Muscle of back (tissue), 3 donors: ENCODE measurements at regions not wholly inside any gene's neighbourhood (a gene's known extent, or its start where the extent isn't known, plus 50 kb on each side); places are given as distances from the start of the nearest gene placed in this dataset.
"Not testable (repeated sequence)": the region's sequence is repeated elsewhere in the genome, so short reads cannot be mapped to it uniquely, and the experiment has no call there.

Source experiments
- DNase-seq, 3 donors: peaks; one replicate each; pipeline versions ENCODE4 v3.0.0 to v3.0.0-alpha.2; 2013

- no peak for DNase-seq
Observed at GRCh38 chr7:145464287-145464686, 628.4 kb upstream of the TPK1 start.

- no peak for DNase-seq
Observed at GRCh38 chr7:145462463-145462862, 626.6 kb upstream of the TPK1 start.

DNA sequence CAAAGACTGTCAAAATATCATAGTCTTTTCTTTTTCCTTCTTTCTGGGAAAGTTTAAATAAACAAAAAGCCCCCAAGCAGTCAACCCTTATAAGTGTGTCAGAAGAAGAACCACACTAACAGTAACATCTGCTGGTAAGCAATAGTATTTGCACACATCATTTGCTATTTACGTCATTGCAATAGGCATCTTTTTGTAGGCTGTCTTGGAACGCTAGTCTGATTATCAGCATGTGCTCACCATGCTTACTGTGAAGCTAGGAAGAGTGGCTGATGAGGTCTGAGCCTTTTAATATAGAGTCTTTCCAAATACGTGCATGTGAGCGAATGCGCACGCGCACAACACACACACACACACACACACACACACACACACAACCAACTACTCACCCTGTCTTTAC, 599.0 kb upstream of the TPK1 start:
- peak in 1 of 3 donors; percentile 5 for DNase-seq

- DNase-seq: no peak
Observed at GRCh38 chr7:145431834-145432233, 596.0 kb upstream of the TPK1 start.

DNA sequence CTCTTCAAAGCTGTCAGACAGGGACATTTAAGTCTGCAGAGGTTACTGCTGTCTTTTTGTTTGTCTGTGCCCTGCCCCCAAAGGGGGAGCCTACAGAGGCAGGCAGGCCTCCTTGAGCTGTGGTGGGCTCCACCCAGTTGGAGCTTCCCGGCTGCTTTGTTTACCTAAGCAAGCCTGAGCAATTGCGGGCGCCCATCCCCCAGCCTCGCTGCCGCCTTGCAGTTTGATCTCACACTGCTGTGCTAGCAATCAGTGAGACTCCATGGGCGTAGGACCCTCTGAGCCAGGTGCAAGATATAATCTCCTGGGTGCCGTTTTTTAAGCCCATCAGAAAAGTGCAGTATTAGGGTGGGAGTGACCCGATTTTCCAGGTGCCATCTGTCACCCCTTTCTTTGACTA, 582.6 kb upstream of the TPK1 start:
- not testable (repeated sequence) for DNase-seq

DNA sequence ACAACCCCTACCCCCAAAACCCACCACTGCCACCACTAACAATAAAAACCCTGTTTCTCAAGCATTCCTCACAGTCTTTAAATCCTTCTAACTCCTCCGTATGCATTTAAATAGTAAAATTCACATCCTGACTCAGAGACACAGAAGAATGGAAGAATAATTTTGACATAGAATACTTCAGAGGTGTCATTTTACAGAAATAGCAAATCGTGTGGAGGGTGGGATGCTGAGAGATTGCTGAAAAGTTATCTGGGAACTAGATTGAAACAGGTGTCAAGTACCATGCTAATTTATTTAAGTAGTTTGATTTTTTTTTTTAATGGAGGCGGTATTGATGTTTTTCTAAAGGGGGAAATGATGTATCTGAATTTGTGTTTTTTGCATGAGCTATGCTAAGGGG, 575.2 kb upstream of the TPK1 start:
- no peak for DNase-seq

DNA sequence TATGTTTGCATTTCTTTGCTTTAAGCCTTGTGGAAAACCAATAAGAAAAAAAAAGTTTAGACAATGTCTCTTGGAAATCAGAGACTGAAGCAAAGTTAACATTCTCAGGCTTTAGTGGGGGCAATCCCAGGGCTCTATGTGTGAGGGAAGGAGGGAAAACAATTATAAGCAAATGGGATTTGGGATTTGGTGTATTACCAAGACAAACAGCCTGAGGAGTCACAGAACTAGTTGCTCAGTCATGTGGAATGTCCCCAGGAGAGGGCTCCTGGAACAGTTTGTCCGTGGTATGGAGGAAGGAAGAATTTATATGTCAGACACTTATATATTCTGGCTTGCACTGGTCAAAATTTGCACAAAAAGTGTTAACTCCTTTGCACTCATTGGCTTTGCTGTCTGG, 562.9 kb upstream of the TPK1 start:
- DNase-seq: peak; percentile 2 to 37 (median 26)

- no peak for DNase-seq
Observed at GRCh38 chr7:145394126-145394525, 558.3 kb upstream of the TPK1 start.

DNA sequence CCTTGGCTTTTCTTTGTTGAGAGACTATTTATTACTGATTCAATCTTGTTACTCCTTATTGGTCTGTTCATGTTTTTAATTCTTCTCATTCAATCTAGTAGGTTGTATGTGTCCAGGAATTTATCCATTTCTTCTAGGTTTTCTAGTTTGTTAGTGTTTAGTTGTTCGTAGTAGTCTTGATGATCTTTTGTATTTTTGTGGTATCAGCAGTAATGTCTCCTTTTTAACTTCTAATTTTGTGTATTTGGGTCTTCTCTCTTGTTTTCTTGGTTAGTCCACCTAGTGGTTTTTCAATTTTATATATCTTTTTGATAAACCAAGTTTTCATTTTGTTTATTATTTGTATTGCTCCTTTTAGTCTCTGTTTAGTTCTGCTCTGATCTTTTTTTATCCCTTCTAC, 546.9 kb upstream of the TPK1 start:
- no peak for DNase-seq

- no peak for DNase-seq
Observed at GRCh38 chr7:145378197-145378596, 542.3 kb upstream of the TPK1 start.

- DNase-seq: no peak
Observed at GRCh38 chr7:145360511-145361100, 524.8 kb upstream of the TPK1 start.

GRCh38 chr7:145350334-145350733, 514.5 kb upstream of the TPK1 start:
- no peak for DNase-seq

GRCh38 chr7:145349452-145349851, 513.6 kb upstream of the TPK1 start:
- not testable (repeated sequence) for DNase-seq

DNA sequence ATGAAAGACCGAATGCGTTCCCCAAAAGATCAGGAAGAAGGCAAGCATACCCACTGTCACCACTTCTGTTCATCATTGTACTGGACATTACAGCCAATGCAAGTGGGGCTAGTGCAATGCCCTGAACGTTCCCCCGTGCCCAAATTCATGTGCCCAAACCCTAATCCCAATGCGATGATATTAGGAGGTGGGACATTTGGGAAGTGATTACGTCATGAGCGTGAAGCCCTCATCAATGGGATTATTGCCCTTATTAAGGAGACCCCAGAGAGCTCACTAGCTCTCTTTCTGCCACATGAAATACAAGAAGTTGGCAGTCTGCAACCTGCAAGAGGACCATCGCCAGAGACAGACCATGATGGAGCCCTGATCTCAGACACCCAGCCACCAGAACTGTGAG, 511.4 kb upstream of the TPK1 start:
- no peak for DNase-seq

GRCh38 chr7:145339319-145339718, 503.5 kb upstream of the TPK1 start:
- no peak for DNase-seq

GRCh38 chr7:145331522-145331921, 495.7 kb upstream of the TPK1 start:
- no peak for DNase-seq

GRCh38 chr7:145331076-145331475, 495.2 kb upstream of the TPK1 start:
- peak in 1 of 3 donors; percentile 5 for DNase-seq

DNA sequence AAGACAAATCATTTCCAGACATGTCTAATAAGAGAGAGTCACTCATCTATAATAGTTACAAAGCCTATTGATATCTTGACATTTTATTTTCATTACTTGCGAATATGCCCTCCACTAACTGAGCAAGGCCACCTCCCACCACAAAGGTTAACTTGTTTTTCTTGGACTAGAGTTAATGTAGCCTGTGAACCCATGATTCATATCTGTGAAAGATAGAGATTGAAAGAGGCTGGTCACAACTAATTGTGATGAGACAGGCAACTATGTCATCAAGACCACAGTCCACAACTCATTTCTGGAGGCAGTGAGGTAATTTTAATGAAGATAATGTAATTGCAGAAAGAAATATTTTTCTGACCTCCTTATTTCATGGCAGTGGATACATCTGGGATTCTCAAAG, 491.8 kb upstream of the TPK1 start:
- DNase-seq: no peak

GRCh38 chr7:145324081-145324480, 488.2 kb upstream of the TPK1 start:
- DNase-seq: no peak

GRCh38 chr7:145313551-145313950, 477.7 kb upstream of the TPK1 start:
- peak in 1 of 3 donors; percentile 12 for DNase-seq

DNA sequence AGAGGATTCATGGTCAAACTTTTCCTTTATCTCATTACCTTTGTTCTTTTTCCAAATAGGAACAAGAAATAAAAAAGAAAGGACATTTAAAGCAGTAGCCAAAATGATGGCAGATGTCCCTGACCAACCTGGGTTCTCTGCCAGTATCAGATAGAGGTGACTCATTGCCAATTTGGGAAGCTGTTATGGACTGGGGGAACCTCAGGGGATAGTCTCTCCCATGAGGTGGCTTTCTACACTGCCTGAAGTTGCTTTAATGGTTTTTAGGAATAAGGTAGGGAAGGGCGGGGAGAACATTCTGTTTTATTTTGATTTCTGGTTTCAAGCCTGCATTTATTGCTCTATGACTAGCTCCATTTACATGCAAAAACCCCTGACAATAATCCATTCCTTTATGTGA, 457.9 kb upstream of the TPK1 start:
- DNase-seq: no peak

DNA sequence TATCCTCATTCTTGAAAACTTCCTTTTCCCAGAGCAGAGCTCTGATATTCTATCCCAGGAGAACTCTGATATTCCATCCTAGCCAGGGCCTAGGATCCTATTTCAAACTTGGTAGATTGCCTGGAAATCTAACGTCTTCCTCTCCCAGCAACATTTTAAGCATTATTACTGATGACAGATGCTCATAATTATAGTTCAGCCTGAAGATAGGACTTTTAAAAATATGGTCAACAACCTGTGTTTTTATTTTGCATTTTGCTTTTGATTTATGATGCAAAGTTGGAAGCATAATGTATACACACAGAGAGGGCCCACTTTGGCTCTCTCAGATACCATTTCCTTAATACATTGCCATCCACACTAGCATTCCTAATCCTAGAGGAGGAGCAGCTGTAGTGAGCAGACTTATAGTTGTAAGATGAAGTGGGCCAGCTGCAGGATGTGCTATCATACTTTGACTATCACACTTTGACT, 457.4 kb upstream of the TPK1 start:
- DNase-seq: peak; percentile 34 to 64 (median 40)

DNA sequence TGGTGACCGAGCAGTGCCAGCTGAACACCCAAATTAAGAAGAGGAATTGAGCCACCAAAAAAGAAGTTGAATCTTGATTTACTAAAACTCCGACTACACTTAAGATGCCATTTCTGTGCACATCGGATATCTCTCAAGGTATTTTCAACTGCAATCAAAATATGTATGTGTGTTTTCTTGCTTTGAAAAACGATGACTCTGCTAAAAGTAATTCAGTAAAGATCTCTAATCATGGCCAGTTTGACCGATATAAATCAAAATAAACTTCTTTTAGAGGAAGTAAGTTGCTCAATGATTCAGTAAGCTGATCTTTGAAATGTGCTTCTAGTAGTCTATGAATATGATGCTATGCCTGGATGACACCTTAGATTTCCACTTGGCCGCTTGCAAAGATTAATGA, 453.5 kb upstream of the TPK1 start:
- no peak for DNase-seq

- no peak for DNase-seq
Observed at GRCh38 chr7:145276118-145276517, 440.3 kb upstream of the TPK1 start.
